Breast epithelium (tissue), 4 donors: ENCODE measurements at regions not wholly inside any gene's neighbourhood (a gene's known extent, or its start where the extent isn't known, plus 50 kb on each side); places are given as distances from the start of the nearest gene placed in this dataset.

Experiments
- DNase-seq, 2 donors: peaks; one replicate each; pipeline ENCODE4 v3.0.0-alpha.2; 2019; ENCODE audit warnings: low spot score in 2 of 2
- H3K27ac ChIP-seq, 2 donors: fragments of 200-600 bp; sonication (generic) in 1 of 2; one replicate each; pipeline ENCODE4 v1.5.1; 2016 to 2019; ENCODE audit warnings: mild to moderate bottlenecking in 1 of 2
- H3K27me3 ChIP-seq, 2 donors: fragments of 200-600 bp; sonication (generic) in 1 of 2; one replicate each; pipeline versions ENCODE4 v1.5.1 to v1.6.0; 2017 to 2019; ENCODE audit warnings: control low read depth in 1 of 2, mild to moderate bottlenecking in 1 of 2
- H3K36me3 ChIP-seq: fragments of 200-600 bp; one replicate; pipeline ENCODE4 v1.5.1; 2019
- H3K4me1 ChIP-seq, 2 donors: fragments of 200-600 bp; sonication (generic); one replicate each; pipeline ENCODE4 v1.5.1; 2016 to 2019; ENCODE audit warnings: control low read depth in 1 of 2
- H3K4me3 ChIP-seq, 3 donors: fragments of 200-600 bp; sonication (generic); 1 replicate in 2 of 3; 2 replicates in 1 of 3; pipeline ENCODE4 v1.5.1; 2016 to 2019; ENCODE audit warnings: mild to moderate bottlenecking in 3 of 3, moderate library complexity in 2 of 3
- H3K9me3 ChIP-seq, 2 donors: fragments of 200-600 bp; sonication (generic) in 1 of 2; one replicate each; pipeline ENCODE4 v1.5.1; 2016 to 2019; ENCODE audit warnings: control low read depth in 1 of 2
- POLR2A ChIP-seq: fragments of 450-650 bp; IDR thresholded peaks from one replicate; pipeline ENCODE4 v1.6.1; 2016; ENCODE audit warnings: antibody characterized with exemption, mild to moderate bottlenecking, moderate library complexity
- POLR2AphosphoS5 ChIP-seq, 3 donors: sonication (generic); formaldehyde crosslinking; IDR thresholded peaks; one replicate each; pipeline ENCODE4 v1.6.1; 2017; ENCODE audit warnings: antibody characterized with exemption in 3 of 3
- intact Hi-C: fragments of 100-400 bp; cut with DNase I; formaldehyde crosslinking; loops from one replicate; pipeline ENCODE4 v1.15.1; 2023; ENCODE audit warnings: low total_unique reads
- TF ChIP-seq, protein P1 (sequence below), 3 donors: fragments of 450-650 bp; IDR thresholded peaks; one replicate each; pipeline ENCODE4 v1.5.1; 2016 to 2017; ENCODE audit warnings: antibody characterized with exemption in 3 of 3, mild to moderate bottlenecking in 3 of 3, moderate library complexity in 3 of 3

DNA sequence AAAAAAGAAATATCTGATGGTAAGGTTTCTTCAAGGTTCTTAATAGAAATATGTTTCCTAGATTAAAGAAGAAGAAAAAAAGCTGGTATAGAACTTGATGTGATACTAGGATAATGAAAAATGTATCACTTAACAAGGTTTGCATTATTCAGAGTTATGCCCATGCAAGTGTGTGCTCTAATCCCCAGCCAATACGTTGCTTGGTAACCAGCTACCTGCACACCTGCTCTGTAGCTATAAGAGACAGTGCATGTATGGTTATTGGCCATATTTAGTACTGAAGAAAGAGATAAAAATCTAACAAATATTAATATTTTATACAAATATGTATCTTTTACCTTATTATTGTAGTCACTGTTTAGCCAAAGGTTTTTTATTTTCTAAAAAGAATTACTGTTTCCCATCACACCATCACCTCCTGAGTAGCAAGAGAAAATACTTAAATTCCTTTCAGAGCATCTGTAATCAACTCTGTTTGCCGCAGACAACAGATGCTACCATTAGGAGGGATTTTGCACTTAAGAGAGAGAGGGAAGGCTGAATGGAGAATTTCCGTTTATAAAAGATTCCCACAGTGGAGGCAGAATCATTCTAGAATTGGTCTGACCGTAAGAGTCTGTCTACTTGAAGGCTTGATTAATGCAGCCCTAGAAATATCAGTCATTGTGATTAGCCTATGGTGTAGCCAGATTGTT is 115.6 kb downstream of the NEDD1 start:
- H3K9me3 ChIP-seq = no peaks in the 10 kb centered on the region
- DNase-seq = no peak
- no peaks in the 10 kb centered on the region for H3K27me3 ChIP-seq
- no peak overlapping the region for H3K27ac ChIP-seq
- no peak overlapping the region for H3K4me3 ChIP-seq
- TF ChIP-seq, protein P1, sequence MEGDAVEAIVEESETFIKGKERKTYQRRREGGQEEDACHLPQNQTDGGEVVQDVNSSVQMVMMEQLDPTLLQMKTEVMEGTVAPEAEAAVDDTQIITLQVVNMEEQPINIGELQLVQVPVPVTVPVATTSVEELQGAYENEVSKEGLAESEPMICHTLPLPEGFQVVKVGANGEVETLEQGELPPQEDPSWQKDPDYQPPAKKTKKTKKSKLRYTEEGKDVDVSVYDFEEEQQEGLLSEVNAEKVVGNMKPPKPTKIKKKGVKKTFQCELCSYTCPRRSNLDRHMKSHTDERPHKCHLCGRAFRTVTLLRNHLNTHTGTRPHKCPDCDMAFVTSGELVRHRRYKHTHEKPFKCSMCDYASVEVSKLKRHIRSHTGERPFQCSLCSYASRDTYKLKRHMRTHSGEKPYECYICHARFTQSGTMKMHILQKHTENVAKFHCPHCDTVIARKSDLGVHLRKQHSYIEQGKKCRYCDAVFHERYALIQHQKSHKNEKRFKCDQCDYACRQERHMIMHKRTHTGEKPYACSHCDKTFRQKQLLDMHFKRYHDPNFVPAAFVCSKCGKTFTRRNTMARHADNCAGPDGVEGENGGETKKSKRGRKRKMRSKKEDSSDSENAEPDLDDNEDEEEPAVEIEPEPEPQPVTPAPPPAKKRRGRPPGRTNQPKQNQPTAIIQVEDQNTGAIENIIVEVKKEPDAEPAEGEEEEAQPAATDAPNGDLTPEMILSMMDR (IDR thresholded peaks at IDR 0.05) = no peak
- no peak for TF ChIP-seq POLR2A
- no peak for TF ChIP-seq POLR2AphosphoS5 (IDR thresholded peaks at IDR 0.05)
- H3K4me1 ChIP-seq = no peaks in the 10 kb centered on the region
- intact Hi-C loops = no loop called here
- H3K36me3 ChIP-seq = no peaks in the 10 kb centered on the region

DNA sequence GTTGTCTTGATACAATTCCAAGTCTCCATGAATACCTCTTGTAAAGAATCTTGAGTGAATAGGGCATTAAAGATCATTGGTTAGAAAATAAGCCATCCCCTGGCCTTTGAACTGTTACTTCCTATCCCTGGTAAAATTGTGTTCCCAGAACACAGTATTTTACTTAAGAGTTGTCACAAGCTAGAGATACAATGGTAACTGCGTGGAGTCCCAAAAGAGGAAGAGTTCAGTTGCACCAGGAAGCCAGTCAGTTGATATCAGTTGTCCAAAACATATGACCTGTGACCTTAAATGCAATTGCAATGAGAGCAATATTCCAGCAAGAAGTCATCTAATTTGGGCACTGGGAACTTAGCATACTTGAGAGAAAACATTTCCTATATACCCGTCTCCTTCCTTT is 117.3 kb downstream of the NEDD1 start:
- Histone ChIP-seq H3K4me3 (no peak overlapping the region), H3K4me1 (no peaks in the 10 kb centered on the region), H3K36me3 (no peaks in the 10 kb centered on the region), H3K9me3 (no peaks in the 10 kb centered on the region), H3K27ac (no peak overlapping the region), H3K27me3 (no peaks in the 10 kb centered on the region)
- TF ChIP-seq, protein P1 (IDR thresholded peaks at IDR 0.05) = no peak
- TF ChIP-seq POLR2A (no peak), POLR2AphosphoS5 (IDR thresholded peaks at IDR 0.05) (no peak)
- intact Hi-C loops = no loop called here
- DNase-seq = no peak

DNA sequence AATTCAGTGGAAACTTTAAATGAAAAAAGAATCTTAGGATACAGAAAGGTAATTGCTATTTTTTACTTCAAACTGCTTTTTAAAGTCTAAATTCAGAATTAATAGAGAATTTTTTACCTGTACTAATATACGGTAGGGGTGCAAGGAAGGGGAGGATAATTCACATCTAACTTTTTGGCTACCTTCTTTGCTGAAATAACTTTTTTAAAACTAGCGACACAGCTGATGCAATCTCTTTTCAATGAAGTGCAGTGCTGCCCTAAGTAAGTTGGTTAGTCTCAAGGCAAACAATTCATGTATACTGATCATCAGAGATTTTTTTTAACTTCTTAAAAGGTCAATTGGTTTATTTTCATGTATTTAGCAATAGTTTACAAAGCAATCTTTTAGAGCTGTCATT is 119.8 kb downstream of the NEDD1 start:
- no peaks in the 10 kb centered on the region for H3K36me3 ChIP-seq
- no peaks in the 10 kb centered on the region for H3K9me3 ChIP-seq
- intact Hi-C loops = no loop called here

DNA sequence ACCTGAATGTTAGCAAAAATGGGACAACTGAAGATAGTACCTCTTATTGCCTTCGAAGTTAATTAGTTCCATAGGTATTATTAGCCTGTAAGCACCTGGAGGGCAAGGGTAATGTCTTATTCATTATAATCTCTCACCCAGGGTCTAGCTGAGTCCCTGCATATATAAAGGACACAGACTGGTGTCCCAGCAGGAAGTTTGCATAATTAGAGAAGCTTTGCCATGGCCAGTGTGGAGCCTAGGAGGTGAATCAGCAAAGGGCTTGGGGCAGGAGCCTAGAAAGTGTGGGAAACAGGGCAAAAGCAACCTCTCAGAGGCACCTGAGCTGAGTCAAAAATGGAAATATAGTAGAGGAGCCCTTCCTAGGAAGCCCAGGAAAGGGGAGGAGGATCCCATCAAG is 120.4 kb downstream of the NEDD1 start:
- Histone ChIP-seq H3K27ac (no peak overlapping the region), H3K27me3 (no peaks in the 10 kb centered on the region), H3K4me1 (no peaks in the 10 kb centered on the region), H3K9me3 (no peaks in the 10 kb centered on the region), H3K36me3 (no peaks in the 10 kb centered on the region), H3K4me3 (no peak overlapping the region)
- TF ChIP-seq, protein P1 (IDR thresholded peaks at IDR 0.05) = no peak
- TF ChIP-seq POLR2A (no peak), POLR2AphosphoS5 (IDR thresholded peaks at IDR 0.05) (no peak)
- intact Hi-C loops = no loop called here
- DNase-seq = no peak

More for the DNA sequence above, 119.8 kb downstream of the NEDD1 start:
- no peak overlapping the region for H3K27ac ChIP-seq
- H3K4me1 ChIP-seq = no peaks in the 10 kb centered on the region
- H3K4me3 ChIP-seq = no peak overlapping the region
- no peak for DNase-seq
- no peaks in the 10 kb centered on the region for H3K27me3 ChIP-seq
- TF ChIP-seq, protein P1 (IDR thresholded peaks at IDR 0.05) = no peak
- TF ChIP-seq POLR2AphosphoS5 (IDR thresholded peaks at IDR 0.05) (no peak), POLR2A (no peak)

DNA sequence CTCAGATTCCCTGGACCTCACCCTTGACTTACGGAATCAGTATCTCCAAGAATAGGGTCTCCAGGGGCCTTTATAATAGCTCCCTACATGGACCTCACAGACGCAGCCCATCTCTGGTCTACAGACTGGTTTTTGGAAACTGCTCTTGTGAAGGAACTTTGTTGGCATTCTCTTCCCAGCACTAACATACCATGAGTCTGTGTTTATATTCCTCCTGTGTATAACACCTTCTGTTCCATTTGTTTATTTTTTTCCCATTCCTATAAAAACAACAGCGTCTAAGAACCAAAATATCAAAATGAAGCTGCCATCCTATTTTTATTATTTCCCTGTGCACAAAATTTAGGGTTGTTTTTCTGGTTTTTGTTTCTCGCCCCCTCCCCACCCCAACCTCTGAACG is 131.1 kb downstream of the NEDD1 start:
- no peaks in the 10 kb centered on the region for H3K4me1 ChIP-seq
- H3K9me3 ChIP-seq = no peaks in the 10 kb centered on the region
- H3K36me3 ChIP-seq = no peaks in the 10 kb centered on the region
- DNase-seq = no peak
- intact Hi-C loops = no loop called here
- TF ChIP-seq POLR2AphosphoS5 (IDR thresholded peaks at IDR 0.05) = no peak
- TF ChIP-seq, protein P1 (IDR thresholded peaks at IDR 0.05) = no peak
- no peak for TF ChIP-seq POLR2A
- no peak overlapping the region for H3K4me3 ChIP-seq
- no peaks in the 10 kb centered on the region for H3K27me3 ChIP-seq
- peak overlapping the region in 1 of 2 donors; percentile 1 for H3K27ac ChIP-seq
